ENCODE measurements at regions not wholly inside any gene's neighbourhood (a gene's known extent, or its start where the extent isn't known, plus 50 kb on each side); places are given as distances from the start of the nearest gene placed in this dataset.
"Not testable (repeated sequence)": the region's sequence is repeated elsewhere in the genome, so short reads cannot be mapped to it uniquely, and the experiment has no call there.

DNA sequence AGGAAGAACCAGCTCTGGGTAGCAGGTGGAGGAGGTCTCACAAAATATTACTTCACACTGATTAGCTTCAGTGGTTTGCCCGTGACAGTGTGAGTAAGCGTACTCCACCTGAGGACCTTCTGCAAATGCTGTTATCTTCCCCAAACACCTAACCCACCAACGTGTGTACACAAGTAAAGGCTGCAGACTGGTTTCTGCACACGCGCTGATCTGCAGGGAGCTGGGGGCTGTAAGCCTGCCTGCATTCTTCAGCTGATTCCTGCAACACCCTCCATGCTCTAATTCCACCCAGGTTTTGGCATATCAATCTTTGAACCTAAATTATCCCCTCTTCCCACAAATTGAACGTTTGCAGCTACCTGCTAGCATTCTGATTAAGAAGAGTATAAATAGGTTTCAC lies 820.2 kb downstream of the TRIML1 start:
- Mint-ChIP-seq H3K36me3 (no peaks in the 10 kb centered on the region), H3K27me3 (no peaks in the 10 kb centered on the region), H3K27ac (no peak overlapping the region), H3K4me3 (no peak overlapping the region), H3K9me3 (peaks cover 3 to 36% (median 9%) of the 10 kb centered on the region in 9 donors), H3K4me1 (no peaks in the 10 kb centered on the region)
- no peak for ATAC-seq
- DNase-seq: no peak
- POLR2A ChIA-PET: no interaction called here

DNA sequence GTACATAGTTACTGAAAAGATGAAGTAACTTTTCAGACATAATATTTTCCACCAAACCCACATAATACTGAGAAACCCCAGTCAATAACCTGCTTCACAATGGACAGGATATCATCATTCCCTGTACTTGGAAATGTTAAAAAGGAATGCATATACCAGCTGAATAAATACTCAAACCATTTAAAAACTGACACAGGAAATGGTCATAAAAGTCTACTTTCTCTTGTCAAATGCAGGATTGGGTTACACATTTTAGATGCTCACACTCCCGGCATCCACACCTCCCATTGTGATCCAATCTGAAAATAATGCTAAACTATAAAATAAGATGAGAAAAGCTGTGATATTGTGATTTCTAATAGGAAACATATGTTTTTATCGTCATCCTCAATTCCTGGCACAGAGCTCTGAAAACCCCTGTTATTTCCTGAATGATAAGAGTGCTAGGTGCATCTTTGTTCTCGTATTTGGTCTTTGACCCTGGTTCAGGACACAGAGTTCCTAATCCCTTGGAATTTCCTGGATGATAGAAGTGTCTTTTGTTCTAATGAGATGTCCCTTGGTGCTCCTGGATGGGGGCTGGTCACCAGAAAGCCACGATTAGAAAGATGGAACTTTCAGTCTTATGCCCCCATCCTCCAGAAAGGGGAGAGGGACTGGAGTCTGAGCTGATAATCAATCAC lies 821.3 kb downstream of the TRIML1 start:
- Mint-ChIP-seq H3K4me1 (no peaks in the 10 kb centered on the region), H3K36me3 (no peaks in the 10 kb centered on the region)
- POLR2A ChIA-PET: no interaction called here

GRCh38 chr4:188971125-188971524 lies 831.9 kb downstream of the TRIML1 start:
- Mint-ChIP-seq H3K4me3 (no peak overlapping the region), H3K27ac (no peak overlapping the region), H3K36me3 (no peaks in the 10 kb centered on the region), H3K4me1 (no peaks in the 10 kb centered on the region), H3K27me3 (no peaks in the 10 kb centered on the region), H3K9me3 (peaks cover 0 to 21% (median 6%) of the 10 kb centered on the region in 9 donors)
- no peak for DNase-seq
- ATAC-seq: no peak
- POLR2A ChIA-PET: no interaction called here

More for the DNA sequence above, 821.3 kb downstream of the TRIML1 start:
- no peak overlapping the region for H3K27ac Mint-ChIP-seq
- H3K9me3 Mint-ChIP-seq: peaks cover 3 to 42% (median 9%) of the 10 kb centered on the region in 9 donors
- no peak for ATAC-seq
- no peak overlapping the region for H3K4me3 Mint-ChIP-seq
- H3K27me3 Mint-ChIP-seq: no peaks in the 10 kb centered on the region
- no peak for DNase-seq

DNA sequence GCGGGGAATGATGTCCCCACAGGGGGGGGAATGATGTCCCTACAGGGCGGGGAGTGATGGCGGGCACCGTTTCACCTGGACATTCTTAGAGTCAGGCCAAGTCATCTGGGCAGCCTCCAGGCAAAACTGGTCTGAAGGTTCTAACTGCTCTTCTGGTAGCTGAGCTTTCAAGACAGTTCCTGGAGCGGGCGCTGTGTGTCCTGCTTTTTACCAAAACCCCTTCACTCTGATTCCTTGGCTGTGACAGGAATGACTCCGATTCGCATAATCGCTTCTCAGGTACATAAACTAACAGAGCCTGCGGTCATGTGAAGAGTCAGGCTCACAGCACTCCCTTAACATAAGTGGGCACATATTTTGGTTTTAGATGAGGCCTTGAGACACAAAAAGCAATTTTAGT lies 836.0 kb downstream of the TRIML1 start:
- H3K27ac Mint-ChIP-seq: no peak overlapping the region
- POLR2A ChIA-PET: no interaction called here
- no peak overlapping the region for H3K4me3 Mint-ChIP-seq
- no peaks in the 10 kb centered on the region for H3K36me3 Mint-ChIP-seq
- H3K4me1 Mint-ChIP-seq: no peaks in the 10 kb centered on the region
- peaks cover 0 to 18% (median 3%) of the 10 kb centered on the region in 9 donors for H3K9me3 Mint-ChIP-seq
- H3K27me3 Mint-ChIP-seq: no peaks in the 10 kb centered on the region
- no peak for ATAC-seq
- DNase-seq: no peak

DNA sequence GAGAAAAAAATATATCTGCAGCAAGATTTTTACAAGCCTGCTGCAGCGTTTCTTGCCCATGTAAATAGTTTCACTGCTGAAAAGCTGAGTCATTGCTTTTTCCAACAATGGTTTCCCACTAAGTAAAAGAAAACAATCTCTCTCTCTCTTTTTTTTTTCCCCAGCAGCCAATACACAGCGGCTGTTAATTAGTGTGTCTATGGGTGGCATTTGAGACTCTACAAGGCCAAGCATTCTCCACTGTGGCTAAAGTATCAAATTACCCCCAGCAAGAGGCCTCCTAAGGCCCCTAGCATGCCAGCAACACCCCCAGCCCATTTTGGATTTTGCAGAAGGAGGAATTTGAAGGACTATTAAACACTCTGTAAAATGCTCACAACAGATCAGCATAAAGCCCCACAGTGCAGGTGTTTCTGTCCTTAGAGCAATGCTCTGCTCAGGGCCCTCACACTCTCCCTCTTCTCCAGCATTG lies 837.4 kb downstream of the TRIML1 start:
- no peak for ATAC-seq
- Mint-ChIP-seq H3K36me3 (no peaks in the 10 kb centered on the region), H3K9me3 (peaks cover 0 to 13% (median 0%) of the 10 kb centered on the region in 9 donors), H3K4me1 (no peaks in the 10 kb centered on the region), H3K27ac (no peak overlapping the region), H3K27me3 (no peaks in the 10 kb centered on the region), H3K4me3 (no peak overlapping the region)
- POLR2A ChIA-PET: no interaction called here
- no peak for DNase-seq

GRCh38 chr4:188977232-188977631 lies 838.0 kb downstream of the TRIML1 start:
- H3K4me3 Mint-ChIP-seq, H3K4me1 Mint-ChIP-seq, H3K36me3 Mint-ChIP-seq, POLR2A ChIA-PET, ATAC-seq, H3K27me3 Mint-ChIP-seq, H3K27ac Mint-ChIP-seq, H3K9me3 Mint-ChIP-seq, DNase-seq: not testable (repeated sequence)

GRCh38 chr4:188984518-188984917 lies 845.3 kb downstream of the TRIML1 start:
- Mint-ChIP-seq H3K27me3 (no peaks in the 10 kb centered on the region), H3K4me1 (no peaks in the 10 kb centered on the region), H3K36me3 (no peaks in the 10 kb centered on the region), H3K9me3 (peaks cover 0 to 14% (median 4%) of the 10 kb centered on the region in 9 donors), H3K27ac (no peak overlapping the region), H3K4me3 (no peak overlapping the region)
- POLR2A ChIA-PET: no interaction called here
- ATAC-seq: no peak
- no peak for DNase-seq

GRCh38 chr4:188986271-188986689 lies 847.0 kb downstream of the TRIML1 start:
- no peaks in the 10 kb centered on the region for H3K36me3 Mint-ChIP-seq

GRCh38 chr4:188987011-188987410 lies 847.8 kb downstream of the TRIML1 start:
- peaks cover 0 to 20% (median 4%) of the 10 kb centered on the region in 9 donors for H3K9me3 Mint-ChIP-seq
- no peaks in the 10 kb centered on the region for H3K4me1 Mint-ChIP-seq
- POLR2A ChIA-PET: no interaction called here
- no peaks in the 10 kb centered on the region for H3K36me3 Mint-ChIP-seq
- ATAC-seq: no peak
- no peaks in the 10 kb centered on the region for H3K27me3 Mint-ChIP-seq
- DNase-seq: no peak
- H3K27ac Mint-ChIP-seq: no peak overlapping the region
- no peak overlapping the region for H3K4me3 Mint-ChIP-seq

More at GRCh38 chr4:188986271-188986689, 847.0 kb downstream of the TRIML1 start:
- Mint-ChIP-seq H3K27ac (no peak overlapping the region), H3K27me3 (no peaks in the 10 kb centered on the region), H3K9me3 (peaks cover 0 to 20% (median 4%) of the 10 kb centered on the region in 9 donors), H3K4me3 (no peak overlapping the region), H3K4me1 (no peaks in the 10 kb centered on the region)
- POLR2A ChIA-PET: no interaction called here
- ATAC-seq (no peak), DNase-seq (no peak)

GRCh38 chr4:188988131-188988530 lies 848.9 kb downstream of the TRIML1 start:
- ATAC-seq (no peak), DNase-seq (no peak)
- Mint-ChIP-seq H3K4me1 (no peaks in the 10 kb centered on the region), H3K4me3 (no peak overlapping the region), H3K27me3 (no peaks in the 10 kb centered on the region), H3K27ac (no peak overlapping the region), H3K36me3 (no peaks in the 10 kb centered on the region), H3K9me3 (peaks cover 0 to 21% (median 5%) of the 10 kb centered on the region in 9 donors)
- POLR2A ChIA-PET: no interaction called here

- no peak for DNase-seq
- peaks cover 0 to 28% (median 6%) of the 10 kb centered on the region in 9 donors for H3K9me3 Mint-ChIP-seq
- H3K4me1 Mint-ChIP-seq: no peaks in the 10 kb centered on the region
- no peak for ATAC-seq
- H3K4me3 Mint-ChIP-seq: no peak overlapping the region
- H3K36me3 Mint-ChIP-seq: no peaks in the 10 kb centered on the region
- H3K27me3 Mint-ChIP-seq: no peaks in the 10 kb centered on the region
- H3K27ac Mint-ChIP-seq: no peak overlapping the region
- POLR2A ChIA-PET: no interaction called here
Observed at GRCh38 chr4:188989371-188989770, 850.1 kb downstream of the TRIML1 start.

DNA sequence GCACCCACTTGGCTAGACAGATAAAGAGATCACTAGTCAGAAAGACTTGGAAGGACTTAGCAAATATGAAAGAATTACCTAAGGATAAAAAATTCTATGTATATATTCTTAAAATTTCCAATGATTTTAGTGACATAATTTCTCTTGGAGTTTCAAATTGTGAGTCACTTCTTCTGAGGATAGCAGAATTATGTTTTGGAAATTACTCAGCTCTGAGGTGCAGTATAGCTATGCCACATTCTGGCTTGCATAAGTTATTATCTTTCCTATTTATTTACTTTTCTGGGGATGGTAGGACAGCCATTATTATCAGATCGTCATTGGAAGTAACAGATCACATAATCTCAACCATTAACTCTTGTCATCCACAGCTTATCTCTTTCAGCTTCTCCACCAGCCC lies 853.5 kb downstream of the TRIML1 start:
- H3K4me1 Mint-ChIP-seq: no peaks in the 10 kb centered on the region
- ATAC-seq: no peak
- no peak overlapping the region for H3K27ac Mint-ChIP-seq
- POLR2A ChIA-PET: no interaction called here
- no peaks in the 10 kb centered on the region for H3K27me3 Mint-ChIP-seq
- no peak overlapping the region for H3K4me3 Mint-ChIP-seq
- peaks cover 0 to 22% (median 8%) of the 10 kb centered on the region in 9 donors for H3K9me3 Mint-ChIP-seq
- no peak for DNase-seq
- no peaks in the 10 kb centered on the region for H3K36me3 Mint-ChIP-seq

- Mint-ChIP-seq H3K4me3 (no peak overlapping the region), H3K36me3 (no peaks in the 10 kb centered on the region), H3K4me1 (no peaks in the 10 kb centered on the region), H3K27me3 (no peaks in the 10 kb centered on the region), H3K27ac (no peak overlapping the region), H3K9me3 (peaks cover 0 to 22% (median 6%) of the 10 kb centered on the region in 9 donors)
- DNase-seq (no peak), ATAC-seq (no peak)
- POLR2A ChIA-PET: no interaction called here
Observed at GRCh38 chr4:188993871-188994270, 854.6 kb downstream of the TRIML1 start.
